GM18508 (cell line): ENCODE measurements at regions not wholly inside any gene's neighbourhood (a gene's known extent, or its start where the extent isn't known, plus 50 kb on each side); places are given as distances from the start of the nearest gene placed in this dataset.
A peak's percentile ranks its signal among the peaks of the same experiment; 100 is the strongest.

Experiments
- ATAC-seq: cut with Tn5 transposase; IDR thresholded peaks from one replicate; pipeline ENCODE4 v1.9.1; 2021; ENCODE audit warnings: moderate number of reproducible peaks; ENCODE audit not compliant: insufficient read depth, unreplicated experiment

GRCh38 chr2:188897096-188897495 lies 77.1 kb upstream of the COL3A1 start:
- ATAC-seq = no peak

- no peak for ATAC-seq
These were observed 75.9 kb upstream of the COL3A1 start for GRCh38 chr2:188898261-188898660.

DNA sequence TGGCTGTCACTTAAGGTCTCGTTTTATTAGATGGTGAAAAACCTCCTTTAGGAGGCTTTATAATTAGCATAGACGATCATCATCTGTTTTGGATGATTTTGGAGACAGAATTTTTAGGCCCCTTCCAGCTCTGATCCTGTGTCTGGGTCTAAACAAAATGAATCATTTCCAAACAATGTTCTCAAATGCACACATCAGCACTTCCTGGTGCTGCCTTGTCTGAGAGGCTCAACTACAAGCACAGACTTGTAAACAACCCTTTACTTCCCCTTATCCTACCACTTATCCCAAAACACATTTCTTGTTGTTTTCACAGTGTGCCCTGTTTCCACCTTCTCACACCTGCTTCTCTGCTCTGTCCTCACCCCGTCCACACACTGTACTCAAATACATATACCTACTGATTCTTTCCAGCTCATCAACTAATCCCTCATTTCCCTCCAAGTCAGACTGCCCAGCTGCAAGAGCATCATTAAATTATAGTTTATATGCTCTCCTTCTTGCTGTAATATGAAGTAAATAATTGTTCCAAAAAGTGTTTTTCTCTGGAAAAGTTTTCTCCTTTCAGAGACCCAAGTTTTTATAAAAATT lies 71.2 kb upstream of the COL3A1 start:
- no peak for ATAC-seq

- no peak for ATAC-seq
These were observed 70.4 kb upstream of the COL3A1 start for GRCh38 chr2:188903740-188904139.

GRCh38 chr2:188909036-188909435 lies 65.1 kb upstream of the COL3A1 start:
- ATAC-seq = no peak

- no peak for ATAC-seq
These were observed 57.4 kb upstream of the COL3A1 start for GRCh38 chr2:188916736-188917135.

DNA sequence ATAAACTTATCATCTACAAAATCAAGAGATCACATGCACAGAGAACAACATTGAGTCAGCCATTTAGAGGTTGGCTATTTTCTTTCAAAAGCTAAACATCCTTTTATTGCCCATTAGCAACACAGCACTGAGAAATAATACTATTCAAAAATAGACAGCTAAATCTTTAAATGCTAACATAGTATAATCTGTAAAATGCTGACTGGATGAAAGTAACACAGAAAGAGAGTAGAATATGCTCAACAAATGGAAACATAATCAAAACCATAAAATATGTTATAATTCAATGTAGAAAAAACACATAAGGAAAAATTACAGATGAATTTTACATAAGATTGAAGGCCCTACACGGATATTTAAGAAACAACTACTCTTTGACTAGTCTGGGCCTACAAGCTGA lies 56.5 kb upstream of the COL3A1 start:
- no peak for ATAC-seq

DNA sequence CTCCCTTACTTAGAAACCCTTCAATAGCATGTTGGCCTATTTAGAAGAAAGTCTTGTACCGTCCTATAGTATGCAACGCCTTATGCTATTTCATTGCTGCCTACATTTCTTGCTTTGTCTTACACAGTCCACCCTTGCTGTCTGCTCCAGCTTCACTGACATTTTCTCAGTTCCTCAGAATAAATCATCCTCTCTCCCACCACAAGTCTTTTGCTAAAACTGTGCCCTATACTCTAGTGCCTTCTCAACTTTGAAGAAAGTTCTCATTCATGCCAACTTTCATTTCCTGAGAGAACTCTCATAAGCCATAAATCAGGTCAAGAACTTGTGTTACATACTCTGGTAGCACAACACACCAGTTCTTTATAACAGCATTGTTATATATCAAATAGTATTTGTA lies 54.3 kb upstream of the COL3A1 start:
- ATAC-seq = peak; percentile 84

- ATAC-seq = no peak
These were observed 52.0 kb upstream of the COL3A1 start for GRCh38 chr2:188922191-188922590.
